GM12878 (cell line): ENCODE measurements at regions not wholly inside any gene's neighbourhood (a gene's known extent, or its start where the extent isn't known, plus 50 kb on each side); places are given as distances from the start of the nearest gene placed in this dataset.

Experiments used
- ATAC-seq: fragments of 200-7000 bp; cut with Tn5 transposase; 3 replicates; pipeline ENCODE4 v1.9.1; 2020; ENCODE audit warnings: mild to moderate bottlenecking, moderate library complexity
- BruUV-seq: library from RNA; stranded (reverse); fragments of 400-500 nt; replicated peaks from 2 replicates; lab custom pipeline; 2021; lab: Mats Ljungman, UMichigan
- CTCF ChIA-PET: fragments of 300-600 bp; sonication (Branson Sonifier 250); formaldehyde crosslinking; extraction: SDS; loops from one replicate; lab custom pipeline; 2021; ENCODE audit warnings: inconsistent platforms; lab: Yijun Ruan, JAX
- POLR2A ChIA-PET: fragments of 350-600 bp; formaldehyde crosslinking; extraction: SDS; loops from one replicate; lab custom pipeline; 2021; ENCODE audit warnings: inconsistent platforms; lab: Charles Lee
- RAD21 ChIA-PET: fragments of 300-600 bp; sonication (Branson Sonifier 250); formaldehyde crosslinking; loops from one replicate; lab custom pipeline; 2023; ENCODE audit warnings: antibody characterized with exemption; ENCODE audit not compliant: unreplicated experiment; lab: Charles Lee
- SMC1A ChIA-PET: fragments of 300-600 bp; sonication (Branson Sonifier 250); formaldehyde crosslinking; loops from one replicate; lab custom pipeline; 2023; ENCODE audit not compliant: unreplicated experiment, uncharacterized antibody; lab: Charles Lee
- DNase-seq: peaks from one replicate; pipeline ENCODE4 v3.0.0-alpha.2; 2011; ENCODE audit warnings: low read depth, low spot score
- FAIRE-seq: peaks from 3 replicates; lab custom pipeline; 2011; peaks lifted over from hg19 to GRCh38; lab: Jason Lieb, UNC
- H2AFZ ChIP-seq: 2 replicates; pipeline ENCODE4 v1.6.0; 2011; ENCODE audit warnings: low read depth, low read length, control low read depth; ENCODE audit not compliant: control insufficient read depth
- H3K27ac ChIP-seq: 2 replicates; pipeline ENCODE4 v1.5.1; 2011; ENCODE audit warnings: control low read depth; ENCODE audit not compliant: control insufficient read depth, insufficient read depth
- H3K27me3 ChIP-seq, 2 experiments: replicated peaks in 1 of 2; 2 replicates each; pipeline versions ENCODE4 v1.6.0 to v1.6.1; 2011; ENCODE audit warnings: low read length in 1 of 2; ENCODE audit not compliant: control insufficient read depth in 2 of 2, insufficient read depth in 2 of 2
- H3K36me3 ChIP-seq, 2 experiments: 2 replicates each; pipeline ENCODE4 v1.5.1; 2011; ENCODE audit warnings: low read length in 1 of 2; ENCODE audit not compliant: control insufficient read depth in 2 of 2, insufficient read depth in 2 of 2
- H3K4me1 ChIP-seq: 2 replicates; pipeline ENCODE4 v1.6.1; 2011; ENCODE audit warnings: mild to moderate bottlenecking, low read length, moderate library complexity, mixed read lengths; ENCODE audit not compliant: control insufficient read depth, insufficient read depth
- H3K4me2 ChIP-seq: 2 replicates; pipeline ENCODE4 v1.6.0; 2011; ENCODE audit warnings: control low read depth; ENCODE audit not compliant: control insufficient read depth, insufficient read depth
- H3K4me3 ChIP-seq: fragments of 200-600 bp; sonication (generic); 2 replicates; pipeline ENCODE4 v1.5.1; 2016
- H3K79me2 ChIP-seq: 2 replicates; pipeline ENCODE4 v1.6.0; 2011; ENCODE audit warnings: low read length; ENCODE audit not compliant: control insufficient read depth, insufficient read depth
- H3K9ac ChIP-seq: 2 replicates; pipeline ENCODE4 v1.8.0; 2011; ENCODE audit warnings: low read length, control low read depth, mixed read lengths; ENCODE audit not compliant: control insufficient read depth, insufficient read depth
- H3K9me3 ChIP-seq: replicated peaks from 3 replicates; pipeline ENCODE4 v1.5.1; 2011; ENCODE audit warnings: mild to moderate bottlenecking, low read length; ENCODE audit not compliant: control insufficient read depth, insufficient read depth
- H4K20me1 ChIP-seq: 2 replicates; pipeline ENCODE4 v1.6.0; 2011; ENCODE audit not compliant: control insufficient read depth, insufficient read depth
- BACH1 ChIP-seq: fragments of 450-650 bp; IDR thresholded peaks from 2 replicates; pipeline ENCODE4 v1.6.1; 2017; ENCODE audit warnings: mild to moderate bottlenecking, borderline replicate concordance
- CBFB ChIP-seq: IDR thresholded peaks from 2 replicates; pipeline ENCODE4 v1.6.1; 2016; ENCODE audit warnings: antibody characterized with exemption, low read depth
- CHD2 ChIP-seq: IDR thresholded peaks from 2 replicates; pipeline ENCODE4 v1.6.1; 2011; ENCODE audit warnings: low read depth, low read length, improper control_type of control experiment, borderline replicate concordance
- CREB1 ChIP-seq: IDR thresholded peaks from 2 replicates; pipeline ENCODE4 v1.6.1; 2012; ENCODE audit warnings: low read depth, mild to moderate bottlenecking, inconsistent platforms
- IKZF2 ChIP-seq, 2 experiments: fragments of 450-650 bp; IDR thresholded peaks; 2 replicates each; pipeline ENCODE4 v1.6.1; 2017; ENCODE audit warnings: mild to moderate bottlenecking in 2 of 2, moderate library complexity in 2 of 2
- REST ChIP-seq: IDR thresholded peaks from 2 replicates; pipeline ENCODE4 v1.6.1; 2012; ENCODE audit warnings: mild to moderate bottlenecking, low read depth, low read length
- SIN3A ChIP-seq: IDR thresholded peaks from 2 replicates; pipeline ENCODE4 v1.6.1; 2012; ENCODE audit warnings: low read depth, low read length, improper control_type of control experiment
- SUZ12 ChIP-seq: fragments of 200-600 bp; sonication (generic); IDR thresholded peaks from one replicate; pipeline ENCODE4 v1.6.1; 2018; ENCODE audit warnings: antibody characterized with exemption, mild to moderate bottlenecking; ENCODE audit not compliant: unreplicated experiment
- TCF3 ChIP-seq: IDR thresholded peaks from 2 replicates; pipeline ENCODE4 v1.6.1; 2012; ENCODE audit warnings: low read depth, mild to moderate bottlenecking, low read length, borderline replicate concordance; ENCODE audit not compliant: insufficient read depth
- WGBS: methylation state at CpG from one replicate; pipeline ENCODE4 v1.1.6; 2016; ENCODE audit warnings: low lambda C conversion rate; ENCODE audit not compliant: insufficient replicate concordance, insufficient coverage; ENCODE audit errors: missing lambda C conversion rate; 5-methylcytosine and 5-hydroxymethylcytosine counted together
- in situ Hi-C: fragments of 300-500 bp; cut with MboI; formaldehyde crosslinking; loops from 9 replicates; pipeline ENCODE4 v1.14.3; 2018; ENCODE audit warnings: mixed read lengths
- intact Hi-C: fragments of 100-400 bp; cut with micrococcal nuclease; formaldehyde crosslinking; loops from one replicate; pipeline ENCODE4 v1.14.2; 2022; ENCODE audit not compliant: unreplicated experiment

DNA sequence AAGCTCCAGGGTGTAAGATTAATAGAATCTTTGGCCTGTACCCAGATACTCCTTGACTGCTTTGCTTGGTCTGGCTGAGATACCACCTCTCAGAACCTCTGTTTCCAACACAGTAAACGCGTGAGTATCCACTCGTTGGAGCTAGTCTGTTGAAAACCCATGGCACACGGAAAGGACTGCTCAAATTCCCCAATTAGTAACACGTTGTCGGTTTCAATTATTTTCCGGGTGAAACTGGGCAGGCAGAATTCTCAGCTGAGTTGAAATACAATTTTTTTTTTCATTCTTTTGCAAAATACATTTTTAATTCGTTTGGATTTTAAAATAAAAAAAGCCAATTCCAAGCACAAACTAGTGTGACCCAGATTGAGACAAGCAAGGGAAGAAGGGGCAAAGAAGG, 120.5 kb downstream of the MAF start:
- Histone ChIP-seq H4K20me1 (no peaks in the 10 kb centered on the region), H3K79me2 (no peaks in the 10 kb centered on the region), H2AFZ (no peak overlapping the region), H3K27me3 (no peaks in the 10 kb centered on the region), H3K9ac (no peak overlapping the region), H3K4me1 (no peaks in the 10 kb centered on the region), H3K4me3 (no peak overlapping the region), H3K9me3 (no peaks in the 10 kb centered on the region), H3K4me2 (no peak overlapping the region), H3K36me3 (no peaks in the 10 kb centered on the region), H3K27ac (no peak overlapping the region)
- RAD21 ChIA-PET = no interaction called here
- ATAC-seq (no peak), DNase-seq (no peak), FAIRE-seq (no peak)
- SMC1A ChIA-PET = no interaction called here
- intact Hi-C loops (no loop called here), in situ Hi-C loops (no loop called here)
- TF ChIP-seq CBFB (no peak), SIN3A (no peak), IKZF2 (IDR thresholded peaks at IDR 0.05) (no peak), TCF3 (no peak), SUZ12 (no peak), CREB1 (no peak), REST (no peak), CHD2 (no peak), BACH1 (no peak)
- 34% methylated on average over 8 of the region's 8 CpGs for WGBS
- POLR2A ChIA-PET = no interaction called here
- CTCF ChIA-PET = no interaction called here
- no TSS peak for BruUV-seq
